ENCODE measurements at regions not wholly inside any gene's neighbourhood (a gene's known extent, or its start where the extent isn't known, plus 50 kb on each side); places are given as distances from the start of the nearest gene placed in this dataset.

DNA sequence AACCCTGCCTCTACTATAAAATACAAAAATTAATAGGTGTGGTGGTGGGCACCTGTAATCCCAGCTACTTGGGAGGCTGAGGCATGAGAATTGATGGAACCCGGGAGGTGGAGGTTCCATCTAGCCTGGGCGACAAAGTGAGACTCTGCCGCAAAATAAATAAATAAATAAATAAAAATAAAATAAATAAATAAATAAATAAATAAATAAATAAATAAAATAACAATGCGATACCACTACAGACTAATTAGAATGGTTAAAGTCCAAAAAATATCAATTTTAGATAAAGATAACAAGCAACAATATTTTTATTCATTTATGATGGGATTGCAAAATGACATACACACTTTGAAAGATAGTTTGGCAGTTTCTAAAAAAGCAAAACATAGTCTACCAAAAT lies 1131.5 kb downstream of the SI start:
- DNase-seq (ENCODE audit: low spot score): no peak

DNA sequence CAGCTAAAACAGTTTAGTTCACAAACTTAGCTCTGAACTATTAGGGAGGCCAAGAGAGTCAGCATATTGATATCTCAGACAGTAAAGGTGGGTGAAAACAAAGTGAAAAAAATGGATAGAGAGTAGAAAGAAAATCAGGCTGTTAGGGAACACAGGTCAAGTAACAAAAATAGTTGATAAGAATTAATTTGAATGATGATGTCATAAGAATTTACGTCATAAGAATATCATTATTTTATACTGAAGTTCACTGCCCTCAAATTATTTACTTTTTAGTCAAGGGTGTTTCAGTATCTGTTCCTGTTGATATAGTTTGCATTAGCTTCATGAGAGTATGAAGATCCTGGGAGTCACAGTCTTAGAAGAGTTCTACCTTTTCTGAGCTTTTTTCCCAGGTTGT lies 1134.6 kb downstream of the SI start:
- no peak for DNase-seq (ENCODE audit: low spot score)

DNA sequence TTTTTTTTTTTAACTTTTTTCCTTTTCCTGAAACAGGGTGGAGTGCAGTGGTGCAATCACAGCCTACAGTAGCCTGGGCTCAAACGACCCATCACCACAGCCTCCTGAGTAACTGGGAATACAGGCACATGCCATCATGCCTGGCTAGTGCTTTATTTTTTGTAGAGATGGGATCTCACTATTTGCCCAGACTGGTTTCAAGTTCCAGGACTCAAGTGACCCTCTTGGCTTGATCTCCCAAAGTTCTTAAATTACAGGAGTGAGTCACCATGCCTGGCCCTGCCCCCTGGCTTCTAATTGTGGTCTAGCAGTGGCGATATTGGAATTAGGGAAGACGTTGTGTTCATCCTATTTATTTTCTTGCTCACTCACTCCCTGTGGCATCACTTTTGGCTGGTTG lies 1138.4 kb downstream of the SI start:
- no peak for DNase-seq (ENCODE audit: low spot score)

DNA sequence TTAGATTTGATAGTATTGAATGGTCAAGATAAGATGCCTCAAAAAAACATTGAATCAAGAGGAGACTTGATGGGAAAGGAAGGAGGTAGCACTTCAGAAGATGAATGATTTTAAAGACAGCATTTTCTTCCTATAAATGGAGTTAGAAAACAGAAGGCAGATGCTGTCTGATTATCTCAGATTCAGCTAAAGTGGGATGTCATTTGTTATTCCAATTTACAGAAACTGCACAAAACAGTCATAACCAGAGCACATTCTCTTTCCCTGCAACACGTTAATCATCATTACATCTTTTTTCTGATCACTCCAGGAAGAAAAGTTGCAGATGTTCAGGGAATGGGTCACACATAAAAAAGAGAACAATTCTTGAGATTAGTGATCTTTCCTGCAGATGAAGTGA lies 1141.8 kb downstream of the SI start:
- DNase-seq (ENCODE audit: low spot score): no peak

DNA sequence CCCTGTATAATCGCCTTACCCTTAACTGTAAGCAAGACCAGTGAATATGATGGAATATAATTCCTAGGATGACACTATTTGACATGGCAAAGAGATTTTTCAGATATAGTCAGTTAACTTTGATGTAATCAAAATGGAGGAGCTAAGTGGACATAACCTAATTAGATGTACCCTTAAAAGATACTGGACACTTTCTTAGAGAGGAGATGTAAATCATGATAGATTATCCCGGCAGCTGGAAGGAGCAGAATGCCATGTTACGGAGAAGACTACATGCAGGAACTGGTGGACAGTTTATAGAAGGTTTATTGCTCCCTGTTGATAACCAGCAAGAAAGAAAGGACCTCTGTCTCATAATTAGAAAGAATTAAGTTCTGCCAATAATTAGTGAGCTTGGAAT lies 1142.9 kb downstream of the SI start:
- DNase-seq (ENCODE audit: low spot score): no peak

DNA sequence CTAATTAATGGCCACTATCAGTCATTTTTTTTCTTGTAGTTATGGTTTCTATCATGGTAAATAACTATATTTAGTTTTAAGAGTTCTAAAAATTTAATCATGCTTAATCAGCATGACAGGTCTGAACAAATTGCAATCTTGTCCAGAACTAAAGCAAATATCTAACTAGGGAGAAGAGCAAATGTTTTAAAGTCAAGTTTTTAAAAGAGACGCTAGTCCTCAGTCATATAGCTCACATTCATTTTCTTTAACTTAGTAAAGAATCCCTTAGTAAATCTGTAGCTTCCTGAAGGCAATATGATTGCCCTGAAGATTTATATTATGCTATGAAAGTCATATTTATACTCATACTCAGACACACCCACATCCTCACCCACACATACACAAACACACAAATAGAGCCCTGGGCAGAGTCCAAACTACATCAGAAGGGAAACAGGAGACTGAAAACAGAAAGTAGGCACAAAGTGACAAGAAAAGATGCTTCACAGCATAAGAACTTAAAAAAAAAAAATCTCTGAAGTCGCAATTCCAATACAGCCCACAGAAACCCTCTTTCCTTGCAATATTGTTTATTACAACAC lies 1149.1 kb downstream of the SI start:
- DNase-seq (ENCODE audit: low spot score): no peak

DNA sequence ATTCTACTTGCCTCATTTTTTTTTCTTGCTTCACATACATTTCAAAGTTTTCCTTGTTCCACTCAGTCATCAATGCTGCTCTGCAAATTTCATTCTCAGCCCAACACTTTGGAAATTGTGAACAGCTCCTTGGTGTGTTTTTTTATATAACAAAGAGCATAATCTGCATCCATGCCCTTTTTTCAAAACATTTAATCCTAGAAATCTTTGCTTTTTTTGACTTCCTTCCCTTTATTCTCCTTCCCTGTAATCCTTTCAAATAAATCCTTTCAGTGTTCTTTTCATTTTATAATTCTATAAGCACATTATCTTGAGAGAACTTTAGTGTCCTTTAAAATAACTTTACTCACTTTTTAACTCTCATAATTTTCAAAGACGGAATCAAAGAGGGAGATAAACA lies 1150.8 kb downstream of the SI start:
- DNase-seq (ENCODE audit: low spot score): no peak

DNA sequence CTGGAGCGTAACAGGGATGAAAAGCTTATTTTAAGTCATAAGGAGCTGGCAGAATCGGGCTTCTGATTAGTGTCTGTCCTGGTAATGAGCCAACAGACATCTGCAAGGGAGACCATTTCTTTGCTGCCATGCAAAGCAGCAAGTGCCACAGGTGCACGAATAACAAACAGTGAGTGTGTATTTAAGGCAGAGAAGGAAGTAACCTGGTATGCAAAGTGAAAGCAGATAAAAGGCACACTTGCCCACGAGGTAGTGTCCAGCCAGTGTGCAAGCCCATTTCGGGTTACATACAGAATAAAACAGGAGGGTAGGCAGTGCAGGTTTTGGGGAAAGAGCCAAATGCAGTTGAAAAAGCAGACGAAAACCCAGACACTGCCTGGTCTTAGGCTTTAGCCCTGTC lies 1153.7 kb downstream of the SI start:
- DNase-seq (ENCODE audit: low spot score): no peak

DNA sequence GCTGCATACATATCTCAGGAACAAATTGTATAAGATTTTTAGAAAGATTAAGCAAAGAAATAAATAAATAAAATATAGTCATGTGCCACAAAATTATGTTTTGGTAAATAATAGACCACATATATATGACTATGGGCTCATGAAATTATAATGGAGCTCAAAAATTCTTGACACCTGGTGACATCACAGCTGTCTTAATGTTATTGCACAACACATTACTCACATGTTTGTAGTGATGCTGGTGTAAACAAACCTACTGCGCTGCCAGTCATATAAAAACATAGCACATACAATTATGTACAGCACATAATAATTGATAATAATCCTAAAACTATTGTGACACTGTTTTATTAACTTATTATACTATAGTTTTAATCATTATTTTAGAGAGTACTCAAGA lies 1159.1 kb downstream of the SI start:
- no peak for DNase-seq (ENCODE audit: low spot score)

DNA sequence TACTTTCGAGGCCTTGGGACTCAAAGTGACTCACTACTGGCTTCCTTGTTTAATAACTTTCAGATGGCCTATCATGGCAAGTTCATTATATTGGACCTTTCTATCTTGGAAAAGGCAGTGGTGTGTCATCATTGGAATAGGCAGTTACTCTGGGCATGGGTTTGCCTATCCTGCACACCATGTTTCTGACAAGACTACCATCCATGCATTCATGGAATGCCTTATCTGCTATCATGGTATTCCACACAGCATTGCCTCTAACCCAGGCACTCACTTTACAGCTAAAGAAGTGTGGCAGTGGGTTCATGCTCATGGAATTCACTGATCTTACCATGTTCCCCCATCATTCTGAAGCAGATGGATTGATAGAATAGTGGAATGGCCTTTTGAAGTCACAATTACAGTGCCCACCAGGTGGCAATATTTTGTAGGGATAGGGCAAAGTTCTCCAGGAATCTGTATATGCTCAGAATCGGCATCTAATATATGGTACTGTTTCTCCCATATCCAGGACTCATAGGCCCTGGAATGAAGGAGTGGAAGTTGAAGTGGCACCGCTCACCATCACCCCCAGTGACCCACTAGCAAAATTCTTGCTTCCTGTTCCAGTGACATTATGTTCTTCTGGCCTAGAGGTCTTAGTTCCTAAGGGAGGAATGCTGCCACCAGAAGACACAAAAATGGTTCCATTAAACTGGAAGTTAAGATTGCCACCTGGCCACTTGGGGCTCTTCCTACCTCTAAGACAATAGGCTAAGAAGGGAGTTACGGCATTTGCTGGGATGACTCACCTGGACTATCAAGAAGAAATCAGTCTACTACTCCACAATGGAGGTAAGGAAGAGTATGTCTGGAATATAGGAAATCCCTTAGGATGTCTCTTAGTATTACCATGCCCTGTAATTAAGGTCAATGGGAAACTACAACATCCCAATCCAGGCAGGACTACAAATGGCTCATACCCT lies 1161.4 kb downstream of the SI start:
- no peak for DNase-seq (ENCODE audit: low spot score)

DNA sequence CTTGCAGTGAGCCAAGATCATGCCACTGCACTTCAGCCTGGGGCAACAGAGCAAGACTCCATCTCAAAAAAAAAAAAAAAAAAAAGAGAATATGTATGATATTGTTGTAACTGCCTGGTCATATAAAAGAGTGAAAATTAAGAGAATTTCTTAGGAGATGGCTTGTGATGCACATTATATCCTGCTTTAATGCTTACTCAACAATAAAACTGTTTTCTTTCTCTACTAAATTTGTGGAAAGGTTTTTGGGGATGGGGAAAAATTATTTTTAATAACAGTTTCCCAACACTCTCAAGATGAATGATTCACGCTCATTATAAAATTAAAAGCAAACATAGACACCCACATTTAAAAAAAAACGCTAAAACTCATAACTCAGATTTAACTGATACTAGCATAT lies 1163.0 kb downstream of the SI start:
- no peak for DNase-seq (ENCODE audit: low spot score)

DNA sequence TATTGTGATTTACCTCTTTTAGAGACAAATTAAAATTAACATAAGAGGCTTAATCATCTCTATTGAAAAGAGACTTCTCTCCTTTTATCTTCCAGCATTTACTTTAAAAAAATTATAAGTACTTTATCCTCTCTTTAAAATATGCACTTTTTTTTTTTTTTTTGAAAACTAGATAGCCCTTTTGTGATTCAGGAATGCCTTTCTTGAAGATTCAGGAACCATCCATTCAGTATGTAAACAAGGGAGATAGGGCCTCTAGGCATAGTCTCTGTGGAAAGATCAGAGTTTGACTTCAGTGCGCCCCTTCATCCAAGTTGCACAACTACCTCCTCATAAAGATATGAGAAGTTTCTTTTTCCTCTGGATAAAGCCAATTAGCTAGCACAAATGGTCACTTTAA lies 1163.7 kb downstream of the SI start:
- no peak for DNase-seq (ENCODE audit: low spot score)

DNA sequence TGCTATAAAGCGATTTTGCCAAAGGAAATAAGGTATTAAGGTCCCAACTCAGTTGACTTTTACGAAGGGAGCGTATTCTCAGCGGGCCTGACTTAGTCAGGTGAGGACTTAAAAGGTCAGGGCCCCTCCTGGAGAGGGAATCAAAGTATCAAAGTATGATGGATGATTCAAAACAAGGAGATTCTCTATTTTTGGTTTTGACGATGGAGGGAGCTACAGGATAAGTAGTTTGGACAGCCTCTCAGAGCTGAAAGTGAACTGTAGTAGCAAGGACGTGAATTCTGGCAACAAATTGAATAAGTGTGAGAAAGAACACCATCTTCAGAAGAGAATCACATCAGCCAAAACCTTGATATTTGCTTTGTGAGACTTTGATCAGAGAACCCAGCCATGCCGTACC lies 1186.5 kb downstream of the SI start:
- DNase-seq (ENCODE audit: low spot score): no peak

DNA sequence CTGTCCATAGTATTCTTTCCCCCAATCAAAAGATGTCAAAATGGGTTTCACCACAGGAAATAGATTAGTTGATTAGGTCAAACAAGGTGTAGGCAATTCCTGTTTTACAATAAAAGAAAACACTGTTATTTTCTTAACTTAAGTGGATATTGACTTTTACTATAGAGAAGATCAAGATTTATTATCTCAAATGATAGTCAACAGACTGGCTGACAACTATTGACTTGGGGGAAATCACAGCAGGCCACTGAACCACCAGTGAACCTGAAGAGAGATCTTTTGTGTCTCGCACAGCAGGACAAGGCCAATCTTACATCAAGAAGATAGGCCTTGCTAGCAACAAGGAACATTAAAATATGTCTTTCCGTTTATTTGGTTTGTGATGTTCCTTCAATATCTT lies 1187.6 kb downstream of the SI start:
- DNase-seq (ENCODE audit: low spot score): no peak

DNA sequence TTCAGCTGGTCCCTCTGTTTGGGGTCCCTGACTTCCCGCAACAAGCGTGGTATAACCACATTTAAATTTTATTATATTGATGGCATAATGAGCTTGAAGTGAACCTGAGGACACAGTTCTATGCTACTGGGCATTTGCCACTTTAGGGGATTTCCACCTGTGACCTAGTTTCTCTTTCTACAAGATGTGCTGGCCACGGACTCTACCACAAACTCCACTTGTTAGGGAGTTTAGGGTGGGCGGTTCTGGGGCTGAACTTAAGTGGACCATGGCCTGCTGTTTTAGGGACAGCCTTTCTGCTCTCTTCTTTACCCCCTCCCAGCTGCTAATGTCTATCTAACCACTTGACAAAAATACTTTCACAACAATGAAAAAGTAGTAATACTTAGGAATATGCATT lies 1199.1 kb downstream of the SI start:
- no peak for DNase-seq (ENCODE audit: low spot score)

DNA sequence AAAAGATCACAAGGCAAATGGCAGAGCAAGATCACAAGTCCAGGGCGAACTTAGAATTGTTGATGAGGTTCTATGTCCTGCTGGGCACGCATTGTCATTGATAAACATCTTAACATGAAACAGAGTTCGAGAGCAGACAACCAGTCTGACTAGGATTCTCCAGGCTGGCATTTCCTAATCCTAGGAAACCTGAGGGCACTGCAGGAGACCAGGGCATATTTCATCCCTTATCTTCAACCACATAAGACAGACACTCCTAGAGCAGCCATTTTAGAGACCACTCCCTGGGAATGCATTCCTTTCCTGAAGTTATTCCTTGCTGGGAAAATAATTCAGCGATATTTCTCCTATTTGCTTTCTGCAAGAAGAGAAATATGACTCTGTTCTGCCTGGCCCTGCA lies 1199.9 kb downstream of the SI start:
- DNase-seq (ENCODE audit: low spot score): no peak

DNA sequence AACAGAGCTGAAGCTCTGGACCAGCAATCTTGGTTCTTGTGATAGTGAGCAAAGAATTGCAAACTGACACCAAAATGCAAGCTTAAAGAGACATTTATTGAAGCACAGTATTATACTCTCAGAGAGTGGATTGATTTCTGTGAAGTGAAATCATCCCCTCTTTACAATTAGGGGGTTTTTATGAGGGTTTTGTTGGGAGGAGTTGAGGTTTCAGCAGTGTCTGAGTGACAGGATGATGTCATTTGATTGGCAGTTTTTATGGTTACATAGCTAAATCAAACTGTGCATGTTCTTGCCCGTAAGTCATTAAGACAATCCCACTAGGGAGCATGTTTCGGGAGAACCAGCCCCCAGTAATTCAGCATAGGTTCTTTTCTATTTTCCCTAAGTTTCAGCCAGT lies 1200.5 kb downstream of the SI start:
- DNase-seq (ENCODE audit: low spot score): no peak

DNA sequence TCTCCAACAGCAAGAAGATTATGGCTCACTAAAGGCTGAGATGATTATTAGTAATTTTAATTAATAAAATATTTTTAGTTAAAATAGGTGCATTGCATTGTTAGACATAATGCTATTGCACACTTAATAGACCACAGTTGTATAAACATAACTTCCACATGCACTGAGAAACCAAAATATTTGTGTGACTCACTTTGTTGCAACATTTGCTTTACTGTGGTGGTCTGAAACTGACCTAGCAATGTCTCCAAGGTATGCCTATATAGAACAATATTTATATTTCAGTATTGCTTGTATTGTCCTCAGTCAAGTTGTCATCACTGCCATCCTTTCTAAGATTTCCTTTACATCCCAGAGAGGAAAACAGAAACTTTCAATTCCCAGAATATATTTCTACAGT lies 1215.2 kb downstream of the SI start:
- no peak for DNase-seq (ENCODE audit: low spot score)

DNA sequence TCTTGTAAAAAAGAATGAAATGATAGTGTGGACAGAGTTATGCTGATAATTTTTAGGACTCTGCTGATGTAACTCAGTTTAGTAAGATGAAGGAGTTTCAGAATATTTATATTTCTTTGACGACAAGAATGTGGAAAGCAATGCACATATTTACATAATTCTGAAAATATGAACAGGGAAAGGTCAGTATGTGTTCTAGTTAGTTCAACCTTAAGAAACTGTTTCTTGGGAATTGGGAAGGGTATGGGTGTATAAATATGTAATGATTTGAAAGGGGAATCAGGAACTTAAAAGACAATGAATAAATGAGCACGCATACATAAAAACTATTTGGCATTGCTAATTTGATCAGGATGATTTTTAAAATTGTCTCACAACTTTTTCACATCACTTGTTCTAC lies 1226.1 kb downstream of the SI start:
- DNase-seq (ENCODE audit: low spot score): no peak

DNA sequence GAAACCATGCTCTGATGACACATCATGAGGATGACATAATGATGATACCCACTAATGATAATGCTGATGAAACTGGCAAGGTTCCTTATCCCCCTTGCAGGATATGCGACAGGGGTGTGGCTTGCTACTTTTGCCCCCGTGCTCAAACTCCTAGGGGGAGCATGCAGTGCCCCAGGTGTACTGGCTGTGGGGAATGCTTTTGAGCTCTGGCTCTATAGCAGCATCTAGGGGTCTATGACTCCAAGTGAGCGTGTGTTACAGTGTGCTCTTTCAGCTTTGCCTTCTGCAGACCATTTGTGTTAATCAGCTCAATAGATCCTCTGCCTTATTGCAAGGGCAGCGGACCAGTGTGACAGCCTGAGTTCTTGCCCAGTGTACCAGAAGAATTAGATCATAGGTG lies 1239.5 kb downstream of the SI start:
- DNase-seq (ENCODE audit: low spot score): no peak

DNA sequence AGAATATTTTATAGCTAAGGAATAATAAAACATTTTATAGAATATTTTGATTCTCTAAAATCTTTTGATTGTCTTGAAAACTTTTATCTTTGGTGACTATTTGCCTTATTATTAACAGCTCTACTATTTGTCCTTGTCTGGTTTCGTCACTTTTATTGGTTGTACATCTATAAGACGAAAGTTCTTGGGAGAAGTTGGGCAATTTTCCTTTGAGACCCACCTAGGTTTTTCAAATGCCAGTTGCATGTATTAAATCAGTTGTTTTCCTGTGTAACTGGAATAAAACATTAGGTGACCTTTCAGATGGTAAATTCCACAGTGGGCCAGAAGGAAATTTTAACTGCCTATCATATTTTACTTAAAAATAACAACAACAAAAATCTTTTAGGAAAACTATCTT lies 1245.7 kb downstream of the SI start:
- no peak for DNase-seq (ENCODE audit: low spot score)

DNA sequence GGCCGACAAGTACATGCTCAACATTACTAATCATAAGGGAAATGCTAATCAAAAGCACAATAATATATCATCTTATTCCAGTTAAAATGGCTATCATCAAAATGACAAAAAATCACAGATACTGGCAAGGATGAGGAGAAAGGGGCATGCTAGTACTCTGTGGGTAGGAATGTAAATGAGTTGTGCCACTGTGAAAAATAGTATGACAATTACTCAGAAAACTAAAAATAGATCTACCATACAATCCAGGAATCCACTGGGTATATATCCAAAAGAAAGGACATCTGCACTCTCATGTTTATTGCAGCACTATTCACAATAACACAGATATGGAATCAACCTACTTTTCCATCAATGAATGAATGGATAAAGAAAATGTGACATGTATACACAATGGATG lies 1256.5 kb downstream of the SI start:
- DNase-seq (ENCODE audit: low spot score): no peak

DNA sequence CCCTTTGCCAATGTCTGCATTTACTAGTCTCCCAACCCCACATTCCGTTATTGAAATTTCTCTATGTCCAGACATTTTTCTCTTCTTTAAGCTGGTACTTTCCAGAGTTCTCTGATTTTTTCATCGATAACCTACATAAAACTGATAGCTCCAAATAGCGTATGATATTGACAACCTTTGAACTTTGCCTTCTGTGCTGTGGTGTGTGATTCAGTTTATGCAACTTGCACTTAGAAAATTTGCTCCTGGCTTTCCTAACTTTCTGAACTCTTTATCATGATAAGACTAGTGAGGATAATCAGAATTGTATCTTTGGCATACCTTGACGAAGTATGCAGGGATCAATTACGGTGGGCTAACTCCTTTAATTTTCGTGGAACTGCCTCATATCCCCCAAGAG lies 1261.3 kb downstream of the SI start:
- DNase-seq (ENCODE audit: low spot score): no peak

DNA sequence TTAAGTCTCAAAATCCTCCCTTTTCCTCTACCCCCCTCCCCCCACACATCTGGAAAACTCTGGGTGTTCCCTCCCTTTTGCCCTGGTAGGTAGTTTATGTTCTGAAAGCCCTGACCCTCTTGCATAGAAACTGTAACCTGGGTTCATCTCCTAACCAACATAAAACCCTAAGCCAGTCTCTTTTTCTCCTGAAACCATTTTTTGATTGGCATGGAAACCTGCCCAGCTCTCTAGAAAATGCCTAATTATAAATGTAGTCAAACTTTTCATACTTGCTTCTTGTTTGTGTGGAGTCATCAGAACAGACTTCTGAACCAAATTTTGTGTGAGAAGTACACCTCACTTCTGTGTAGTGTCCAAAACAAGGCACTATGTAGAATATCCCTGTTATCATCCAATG lies 1264.4 kb downstream of the SI start:
- DNase-seq (ENCODE audit: low spot score): no peak

All from Ammon's horn (tissue), 1 donor.